ENCODE measurements at regions not wholly inside any gene's neighbourhood (a gene's known extent, or its start where the extent isn't known, plus 50 kb on each side); places are given as distances from the start of the nearest gene placed in this dataset.

DNA sequence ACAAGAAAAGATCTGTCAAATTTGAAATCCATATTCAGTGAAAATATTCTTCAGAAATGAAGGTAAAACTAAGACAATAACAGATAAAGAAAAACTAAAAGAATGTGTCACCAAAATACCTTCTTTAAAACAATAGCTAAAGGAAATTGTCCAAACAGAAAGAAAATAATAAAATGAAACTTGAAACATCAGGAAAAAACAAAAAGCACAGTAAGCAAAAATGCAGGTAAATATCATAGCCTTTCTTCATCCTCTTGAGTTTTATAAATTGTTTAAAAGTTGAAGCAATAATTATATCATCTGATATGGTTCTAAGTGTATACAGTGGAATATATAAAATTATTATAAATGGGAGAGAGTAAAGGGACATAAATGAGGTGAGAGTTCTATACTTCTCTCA is 103.8 kb upstream of the PDE1A start:
- Histone ChIP-seq H2AFZ (ENCODE audit: low read depth, low read length) (no peak overlapping the region), H3K4me2 (ENCODE audit: low read length) (no peak overlapping the region), H3K27ac (ENCODE audit: low read length) (no peak overlapping the region), H3K36me3 (ENCODE audit: insufficient read depth, low read length) (no peaks in the 10 kb centered on the region), H3K4me3 (ENCODE audit: low read length) (no peak overlapping the region), H3K27me3 (ENCODE audit: insufficient read depth, low read depth, low read length) (no peaks in the 10 kb centered on the region), H3K79me2 (replicated peaks; ENCODE audit: insufficient read depth, low read length) (no peaks in the 10 kb centered on the region), H4K20me1 (ENCODE audit: insufficient read depth) (no peaks in the 10 kb centered on the region), H3K9ac (ENCODE audit: low read length) (no peak overlapping the region), H3K9me3 (ENCODE audit: low read length) (no peaks in the 10 kb centered on the region), H3K9me2 (ENCODE audit: insufficient read depth, low read length) (no peaks in the 10 kb centered on the region), H3F3A (ENCODE audit: insufficient read depth, low read length, poor library complexity, severe bottlenecking) (no peaks in the 10 kb centered on the region)
- TF ChIP-seq TAF1 (IDR thresholded peaks at IDR 0.05; ENCODE audit: low read depth): no peak
- no peak for TF ChIP-seq RAD21 (conservative IDR thresholded peaks at IDR 0.05)
- TF ChIP-seq, protein P1, sequence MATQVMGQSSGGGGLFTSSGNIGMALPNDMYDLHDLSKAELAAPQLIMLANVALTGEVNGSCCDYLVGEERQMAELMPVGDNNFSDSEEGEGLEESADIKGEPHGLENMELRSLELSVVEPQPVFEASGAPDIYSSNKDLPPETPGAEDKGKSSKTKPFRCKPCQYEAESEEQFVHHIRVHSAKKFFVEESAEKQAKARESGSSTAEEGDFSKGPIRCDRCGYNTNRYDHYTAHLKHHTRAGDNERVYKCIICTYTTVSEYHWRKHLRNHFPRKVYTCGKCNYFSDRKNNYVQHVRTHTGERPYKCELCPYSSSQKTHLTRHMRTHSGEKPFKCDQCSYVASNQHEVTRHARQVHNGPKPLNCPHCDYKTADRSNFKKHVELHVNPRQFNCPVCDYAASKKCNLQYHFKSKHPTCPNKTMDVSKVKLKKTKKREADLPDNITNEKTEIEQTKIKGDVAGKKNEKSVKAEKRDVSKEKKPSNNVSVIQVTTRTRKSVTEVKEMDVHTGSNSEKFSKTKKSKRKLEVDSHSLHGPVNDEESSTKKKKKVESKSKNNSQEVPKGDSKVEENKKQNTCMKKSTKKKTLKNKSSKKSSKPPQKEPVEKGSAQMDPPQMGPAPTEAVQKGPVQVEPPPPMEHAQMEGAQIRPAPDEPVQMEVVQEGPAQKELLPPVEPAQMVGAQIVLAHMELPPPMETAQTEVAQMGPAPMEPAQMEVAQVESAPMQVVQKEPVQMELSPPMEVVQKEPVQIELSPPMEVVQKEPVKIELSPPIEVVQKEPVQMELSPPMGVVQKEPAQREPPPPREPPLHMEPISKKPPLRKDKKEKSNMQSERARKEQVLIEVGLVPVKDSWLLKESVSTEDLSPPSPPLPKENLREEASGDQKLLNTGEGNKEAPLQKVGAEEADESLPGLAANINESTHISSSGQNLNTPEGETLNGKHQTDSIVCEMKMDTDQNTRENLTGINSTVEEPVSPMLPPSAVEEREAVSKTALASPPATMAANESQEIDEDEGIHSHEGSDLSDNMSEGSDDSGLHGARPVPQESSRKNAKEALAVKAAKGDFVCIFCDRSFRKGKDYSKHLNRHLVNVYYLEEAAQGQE (IDR thresholded peaks at IDR 0.05; ENCODE audit: borderline replicate concordance): no peak
- TF ChIP-seq POLR2AphosphoS5 (IDR thresholded peaks at IDR 0.05): no peak
- TF ChIP-seq MXI1 (conservative IDR thresholded peaks at IDR 0.05; ENCODE audit: poor library complexity, severe bottlenecking): no peak
- no peak for TF ChIP-seq EP300 (conservative IDR thresholded peaks at IDR 0.05; ENCODE audit: poor library complexity, severe bottlenecking)
- TF ChIP-seq SMC3 (conservative IDR thresholded peaks at IDR 0.05; ENCODE audit: poor library complexity): no peak
- TF ChIP-seq CTCF (IDR thresholded peaks at IDR 0.05; ENCODE audit: poor library complexity, severe bottlenecking): no peak

GRCh38 chr2:182540252-182540651 is 113.4 kb upstream of the PDE1A start:
- TF ChIP-seq EZH2 (IDR thresholded peaks at IDR 0.05; ENCODE audit: borderline replicate concordance, insufficient read depth, low read length, poor library complexity, severe bottlenecking) (no peak), POLR2AphosphoS5 (IDR thresholded peaks at IDR 0.05) (no peak), EP300 (conservative IDR thresholded peaks at IDR 0.05; ENCODE audit: poor library complexity, severe bottlenecking) (no peak), TAF1 (IDR thresholded peaks at IDR 0.05; ENCODE audit: low read depth) (no peak), SMC3 (conservative IDR thresholded peaks at IDR 0.05; ENCODE audit: poor library complexity) (no peak), RAD21 (conservative IDR thresholded peaks at IDR 0.05) (no peak), MXI1 (conservative IDR thresholded peaks at IDR 0.05; ENCODE audit: poor library complexity, severe bottlenecking) (no peak)
- TF ChIP-seq, protein P1 (IDR thresholded peaks at IDR 0.05; ENCODE audit: borderline replicate concordance): no peak
- no peak overlapping the region for H3K4me2 ChIP-seq (ENCODE audit: low read length)
- H3F3A ChIP-seq (ENCODE audit: insufficient read depth, low read length, poor library complexity, severe bottlenecking): no peaks in the 10 kb centered on the region
- H3K9me3 ChIP-seq (ENCODE audit: low read length): no peaks in the 10 kb centered on the region
- H3K36me3 ChIP-seq (ENCODE audit: insufficient read depth, low read length): no peaks in the 10 kb centered on the region
- no peaks in the 10 kb centered on the region for H4K20me1 ChIP-seq (ENCODE audit: insufficient read depth)
- no peak overlapping the region for H3K4me3 ChIP-seq (ENCODE audit: low read length)
- H3K27ac ChIP-seq (ENCODE audit: low read length): no peak overlapping the region
- H2AFZ ChIP-seq (ENCODE audit: low read depth, low read length): no peak overlapping the region
- H3K27me3 ChIP-seq (ENCODE audit: insufficient read depth, low read depth, low read length): no peaks in the 10 kb centered on the region
- no peak overlapping the region for H3K9ac ChIP-seq (ENCODE audit: low read length)
- no peaks in the 10 kb centered on the region for H3K79me2 ChIP-seq (replicated peaks; ENCODE audit: insufficient read depth, low read length)
- no peaks in the 10 kb centered on the region for H3K9me2 ChIP-seq (ENCODE audit: insufficient read depth, low read length)

All from neural cell (in vitro differentiated cells).